ENCODE measurements at regions not wholly inside any gene's neighbourhood (a gene's known extent, or its start where the extent isn't known, plus 50 kb on each side); places are given as distances from the start of the nearest gene placed in this dataset.

DNA sequence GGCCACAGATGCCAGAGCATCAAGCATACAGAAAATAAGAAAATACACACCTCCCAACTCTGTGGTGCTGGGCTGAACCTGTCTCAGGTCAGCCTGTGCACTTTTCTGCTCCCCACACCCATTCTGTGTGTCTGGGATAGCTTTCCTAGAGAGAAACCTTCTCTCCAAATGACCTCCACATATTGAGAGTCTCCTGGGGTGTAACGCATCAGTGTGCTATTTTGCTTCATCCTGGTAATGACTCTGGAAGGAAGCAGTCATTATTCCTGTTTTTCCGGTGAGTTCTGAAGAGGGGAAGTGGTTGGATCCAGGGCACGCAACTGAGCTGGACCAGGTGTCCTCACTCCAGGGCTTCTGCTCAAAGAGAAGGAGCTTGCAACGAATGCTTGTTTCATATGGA is 73.2 kb upstream of the SH3PXD2B start:
- Histone ChIP-seq H3K9ac (ENCODE audit: low read length) (no peak overlapping the region), H4K20me1 (ENCODE audit: insufficient read depth, low read length) (no peaks in the 10 kb centered on the region), H3K9me2 (replicated peaks; ENCODE audit: insufficient read depth, low read length) (no peaks in the 10 kb centered on the region), H2AFZ (ENCODE audit: low read length) (no peak overlapping the region), H3K27ac (ENCODE audit: low read length) (no peak overlapping the region), H3K9me3 (replicated peaks; ENCODE audit: insufficient read depth, low read length) (no peaks in the 10 kb centered on the region), H3K4me1 (ENCODE audit: low read length) (no peaks in the 10 kb centered on the region), H3K4me2 (ENCODE audit: low read depth, low read length) (no peak overlapping the region), H3K27me3 (replicated peaks; ENCODE audit: insufficient read depth, low read length) (no peaks in the 10 kb centered on the region), H3F3A (ENCODE audit: insufficient read depth, low read length) (no peaks in the 10 kb centered on the region), H3K79me2 (ENCODE audit: low read length) (no peaks in the 10 kb centered on the region), H3K36me3 (replicated peaks; ENCODE audit: insufficient read depth, low read length) (no peaks in the 10 kb centered on the region), H3K4me3 (ENCODE audit: low read length) (no peak overlapping the region)
- TF ChIP-seq EZH2phosphoT487 (IDR thresholded peaks at IDR 0.05; ENCODE audit: low read length) (no peak), EZH2 (optimal IDR thresholded peaks at IDR 0.05; ENCODE audit: low read depth, low read length) (no peak)
- TF ChIP-seq, protein P1, sequence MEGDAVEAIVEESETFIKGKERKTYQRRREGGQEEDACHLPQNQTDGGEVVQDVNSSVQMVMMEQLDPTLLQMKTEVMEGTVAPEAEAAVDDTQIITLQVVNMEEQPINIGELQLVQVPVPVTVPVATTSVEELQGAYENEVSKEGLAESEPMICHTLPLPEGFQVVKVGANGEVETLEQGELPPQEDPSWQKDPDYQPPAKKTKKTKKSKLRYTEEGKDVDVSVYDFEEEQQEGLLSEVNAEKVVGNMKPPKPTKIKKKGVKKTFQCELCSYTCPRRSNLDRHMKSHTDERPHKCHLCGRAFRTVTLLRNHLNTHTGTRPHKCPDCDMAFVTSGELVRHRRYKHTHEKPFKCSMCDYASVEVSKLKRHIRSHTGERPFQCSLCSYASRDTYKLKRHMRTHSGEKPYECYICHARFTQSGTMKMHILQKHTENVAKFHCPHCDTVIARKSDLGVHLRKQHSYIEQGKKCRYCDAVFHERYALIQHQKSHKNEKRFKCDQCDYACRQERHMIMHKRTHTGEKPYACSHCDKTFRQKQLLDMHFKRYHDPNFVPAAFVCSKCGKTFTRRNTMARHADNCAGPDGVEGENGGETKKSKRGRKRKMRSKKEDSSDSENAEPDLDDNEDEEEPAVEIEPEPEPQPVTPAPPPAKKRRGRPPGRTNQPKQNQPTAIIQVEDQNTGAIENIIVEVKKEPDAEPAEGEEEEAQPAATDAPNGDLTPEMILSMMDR (IDR thresholded peaks at IDR 0.05; ENCODE audit: low read length), result no peak
- no peak for DNase-seq

DNA sequence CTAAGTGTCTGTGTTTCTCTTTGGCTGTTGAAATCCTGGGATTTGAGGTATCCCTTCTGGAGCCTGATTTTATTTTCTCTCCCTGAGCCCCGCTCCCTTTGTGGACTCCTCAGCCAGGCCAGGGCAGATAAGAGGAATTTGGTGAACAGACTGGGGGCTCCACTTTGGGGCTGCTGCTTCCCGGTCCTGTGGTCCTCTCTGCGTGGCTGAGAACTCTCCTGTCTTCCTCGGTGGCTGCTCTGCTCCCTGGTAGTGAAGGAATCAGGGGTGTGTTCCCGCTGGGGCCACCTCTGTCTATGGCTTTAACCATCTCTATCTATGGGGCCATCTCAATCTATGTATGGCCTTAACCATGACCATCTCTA is 71.7 kb upstream of the SH3PXD2B start:
- Histone ChIP-seq H3F3A (ENCODE audit: insufficient read depth, low read length) (no peaks in the 10 kb centered on the region), H3K9me3 (replicated peaks; ENCODE audit: insufficient read depth, low read length) (no peaks in the 10 kb centered on the region), H3K4me2 (ENCODE audit: low read depth, low read length) (no peak overlapping the region), H3K4me1 (ENCODE audit: low read length) (no peaks in the 10 kb centered on the region), H4K20me1 (ENCODE audit: insufficient read depth, low read length) (no peaks in the 10 kb centered on the region), H3K4me3 (ENCODE audit: low read length) (no peak overlapping the region), H3K79me2 (ENCODE audit: low read length) (no peaks in the 10 kb centered on the region), H3K9ac (ENCODE audit: low read length) (no peak overlapping the region), H2AFZ (ENCODE audit: low read length) (no peak overlapping the region), H3K36me3 (replicated peaks; ENCODE audit: insufficient read depth, low read length) (no peaks in the 10 kb centered on the region), H3K9me2 (replicated peaks; ENCODE audit: insufficient read depth, low read length) (no peaks in the 10 kb centered on the region), H3K27me3 (replicated peaks; ENCODE audit: insufficient read depth, low read length) (no peaks in the 10 kb centered on the region), H3K27ac (ENCODE audit: low read length) (no peak overlapping the region)
- DNase-seq, result no peak
- TF ChIP-seq EZH2phosphoT487 (IDR thresholded peaks at IDR 0.05; ENCODE audit: low read length), result no peak
- TF ChIP-seq, protein P1 (IDR thresholded peaks at IDR 0.05; ENCODE audit: low read length), result no peak
- no peak for TF ChIP-seq EZH2 (optimal IDR thresholded peaks at IDR 0.05; ENCODE audit: low read depth, low read length)

DNA sequence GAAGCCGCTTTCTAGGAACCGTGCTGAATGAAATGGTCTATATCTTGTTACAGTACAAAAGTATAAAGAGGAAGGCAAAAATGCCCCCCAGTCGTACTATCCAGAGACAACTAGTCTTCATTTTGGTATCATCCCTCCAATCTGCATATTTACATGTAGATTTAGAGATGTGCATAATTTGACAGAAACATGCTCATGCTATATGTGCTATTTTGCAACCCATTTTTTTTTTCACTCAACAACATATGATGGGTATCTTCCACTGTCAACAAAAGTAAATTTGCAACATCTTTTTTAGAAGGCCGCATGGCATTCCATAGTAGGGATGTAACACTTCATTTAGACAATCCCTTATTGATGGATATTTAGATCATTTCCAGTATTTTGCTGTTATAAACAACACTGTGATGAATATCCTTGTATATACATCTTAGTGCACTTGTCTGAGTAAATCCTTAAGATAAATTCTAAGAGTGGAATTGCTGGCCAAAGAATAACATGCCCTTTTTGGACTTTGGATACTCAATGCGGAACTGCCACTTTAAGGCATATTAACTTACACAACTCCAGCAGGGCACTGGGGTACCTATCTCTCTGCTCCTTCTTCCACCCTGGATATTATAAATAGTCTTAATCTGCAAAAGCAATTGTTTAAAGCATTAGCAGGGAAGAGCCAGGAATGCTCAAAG is 71.1 kb upstream of the SH3PXD2B start:
- no peak overlapping the region for H2AFZ ChIP-seq (ENCODE audit: low read length)
- H3K27ac ChIP-seq (ENCODE audit: low read length), result no peak overlapping the region
- H3K4me2 ChIP-seq (ENCODE audit: low read depth, low read length), result no peak overlapping the region
- no peaks in the 10 kb centered on the region for H3K9me3 ChIP-seq (replicated peaks; ENCODE audit: insufficient read depth, low read length)
- H3K36me3 ChIP-seq (replicated peaks; ENCODE audit: insufficient read depth, low read length), result no peaks in the 10 kb centered on the region
- no peak overlapping the region for H3K4me3 ChIP-seq (ENCODE audit: low read length)
- no peak for DNase-seq
- no peak for TF ChIP-seq EZH2 (optimal IDR thresholded peaks at IDR 0.05; ENCODE audit: low read depth, low read length)
- TF ChIP-seq, protein P1 (IDR thresholded peaks at IDR 0.05; ENCODE audit: low read length), result no peak
- no peak for TF ChIP-seq EZH2phosphoT487 (IDR thresholded peaks at IDR 0.05; ENCODE audit: low read length)
- no peaks in the 10 kb centered on the region for H4K20me1 ChIP-seq (ENCODE audit: insufficient read depth, low read length)
- no peaks in the 10 kb centered on the region for H3K27me3 ChIP-seq (replicated peaks; ENCODE audit: insufficient read depth, low read length)
- H3K9ac ChIP-seq (ENCODE audit: low read length), result no peak overlapping the region
- no peaks in the 10 kb centered on the region for H3K4me1 ChIP-seq (ENCODE audit: low read length)
- no peaks in the 10 kb centered on the region for H3F3A ChIP-seq (ENCODE audit: insufficient read depth, low read length)
- H3K9me2 ChIP-seq (replicated peaks; ENCODE audit: insufficient read depth, low read length), result no peaks in the 10 kb centered on the region
- no peaks in the 10 kb centered on the region for H3K79me2 ChIP-seq (ENCODE audit: low read length)
